NT2/D1 (cell line): ENCODE measurements at regions not wholly inside any gene's neighbourhood (a gene's known extent, or its start where the extent isn't known, plus 50 kb on each side); places are given as distances from the start of the nearest gene placed in this dataset.
"Not testable (repeated sequence)": the region's sequence is repeated elsewhere in the genome, so short reads cannot be mapped to it uniquely, and the experiment has no call there.

ENCODE experiments used
- DNase-seq: peaks from one replicate; pipeline ENCODE4 v3.0.0-alpha.2; 2011; ENCODE audit warnings: low read depth, low spot score
- H3K27me3 ChIP-seq: 2 replicates; pipeline ENCODE4 v1.6.0; 2011; ENCODE audit warnings: mild to moderate bottlenecking; ENCODE audit not compliant: insufficient read length, insufficient read depth
- H3K36me3 ChIP-seq: 2 replicates; pipeline ENCODE4 v1.6.1; 2011; ENCODE audit warnings: mild to moderate bottlenecking, low read length, mixed read lengths; ENCODE audit not compliant: insufficient read depth, insufficient read length
- H3K4me1 ChIP-seq: 2 replicates; pipeline ENCODE4 v1.5.1; 2011; ENCODE audit not compliant: insufficient read depth, insufficient read length
- H3K4me3 ChIP-seq: 2 replicates; pipeline ENCODE4 v1.5.1; 2011; ENCODE audit warnings: low read depth; ENCODE audit not compliant: insufficient read length
- H3K9ac ChIP-seq: 2 replicates; pipeline ENCODE4 v1.6.0; 2011; ENCODE audit warnings: low read depth; ENCODE audit not compliant: insufficient read length
- H3K9me3 ChIP-seq: 2 replicates; pipeline ENCODE4 v1.5.1; 2011; ENCODE audit warnings: mild to moderate bottlenecking, low read length; ENCODE audit not compliant: insufficient read depth
- SUZ12 ChIP-seq: IDR thresholded peaks from 2 replicates; pipeline ENCODE4 v1.6.1; 2011; ENCODE audit not compliant: insufficient read length, insufficient read depth; ENCODE audit errors: extremely low read depth
- YY1 ChIP-seq: IDR thresholded peaks from 2 replicates; pipeline ENCODE4 v1.6.1; 2011; ENCODE audit not compliant: insufficient read length, insufficient read depth
- ZNF274 ChIP-seq: IDR thresholded peaks from 2 replicates; pipeline ENCODE4 v1.6.1; 2011; ENCODE audit warnings: mild to moderate bottlenecking, low read depth, low read length

GRCh38 chr1:98546319-98546718 is 115.2 kb upstream of the SNX7 start:
- TF ChIP-seq ZNF274 = no peak
- TF ChIP-seq SUZ12 = no peak
- TF ChIP-seq YY1 = no peak
- Histone ChIP-seq H3K4me1 (no peaks in the 10 kb centered on the region), H3K9me3 (peaks cover 9% of the 10 kb centered on the region; the same call in 1 of the 2 replicates), H3K4me3 (no peak overlapping the region), H3K36me3 (no peaks in the 10 kb centered on the region), H3K9ac (no peak overlapping the region), H3K27me3 (no peaks in the 10 kb centered on the region)
- no peak for DNase-seq

GRCh38 chr1:98538106-98538505 is 123.4 kb upstream of the SNX7 start:
- H3K4me1 ChIP-seq = no peaks in the 10 kb centered on the region
- no peaks in the 10 kb centered on the region for H3K27me3 ChIP-seq
- no peak overlapping the region for H3K9ac ChIP-seq
- no peaks in the 10 kb centered on the region for H3K9me3 ChIP-seq
- H3K4me3 ChIP-seq = no peak overlapping the region
- DNase-seq = no peak
- no peaks in the 10 kb centered on the region for H3K36me3 ChIP-seq
- no peak for TF ChIP-seq ZNF274
- no peak for TF ChIP-seq YY1
- no peak for TF ChIP-seq SUZ12

- no peak for DNase-seq
- Histone ChIP-seq H3K27me3 (no peaks in the 10 kb centered on the region), H3K9ac (no peak overlapping the region), H3K4me3 (no peak overlapping the region), H3K4me1 (no peaks in the 10 kb centered on the region), H3K36me3 (no peaks in the 10 kb centered on the region), H3K9me3 (0 out of 2 replicates have a peak, but pooled peaks cover 5% of the 10 kb centered on the region)
- no peak for TF ChIP-seq ZNF274
- no peak for TF ChIP-seq YY1
- no peak for TF ChIP-seq SUZ12
Measured at GRCh38 chr1:98523256-98523655, 138.3 kb upstream of the SNX7 start.

- H3K36me3 ChIP-seq = no peaks in the 10 kb centered on the region
- H3K27me3 ChIP-seq = no peaks in the 10 kb centered on the region
- DNase-seq = no peak
- peaks cover 10% of the 10 kb centered on the region; the same call in 1 of the 2 replicates for H3K9me3 ChIP-seq
- no peak for TF ChIP-seq SUZ12
- no peak for TF ChIP-seq ZNF274
- no peak for TF ChIP-seq YY1
- H3K4me3 ChIP-seq = no peak overlapping the region
- H3K4me1 ChIP-seq = peaks cover 3% of the 10 kb centered on the region
- H3K9ac ChIP-seq = no peak overlapping the region
Measured at GRCh38 chr1:98516306-98516705, 145.2 kb upstream of the SNX7 start.

- H3K4me3 ChIP-seq = no peak overlapping the region
- no peak for TF ChIP-seq SUZ12
- TF ChIP-seq YY1 = no peak
- no peaks in the 10 kb centered on the region for H3K36me3 ChIP-seq
- H3K4me1 ChIP-seq = peaks cover 3% of the 10 kb centered on the region
- no peak overlapping the region for H3K9ac ChIP-seq
- H3K9me3 ChIP-seq = peaks cover 10% of the 10 kb centered on the region; the same call in 1 of the 2 replicates
- H3K27me3 ChIP-seq = no peaks in the 10 kb centered on the region
- DNase-seq = no peak
Measured at GRCh38 chr1:98515744-98516143, 145.8 kb upstream of the SNX7 start.

- H3K27me3 ChIP-seq, H3K4me3 ChIP-seq, H3K4me1 ChIP-seq, H3K9ac ChIP-seq, DNase-seq, H3K36me3 ChIP-seq: not testable (repeated sequence)
- peaks cover 12% of the 10 kb centered on the region; the same call in 1 of the 2 replicates for H3K9me3 ChIP-seq
Measured at GRCh38 chr1:98512216-98512615, 149.3 kb upstream of the SNX7 start.

GRCh38 chr1:98503771-98504170 is 157.8 kb upstream of the SNX7 start:
- H3K36me3 ChIP-seq = no peaks in the 10 kb centered on the region
- H3K4me3 ChIP-seq = no peak overlapping the region
- H3K9me3 ChIP-seq = peaks cover 29% of the 10 kb centered on the region; the same call in 1 of the 2 replicates
- no peaks in the 10 kb centered on the region for H3K4me1 ChIP-seq
- no peaks in the 10 kb centered on the region for H3K27me3 ChIP-seq
- TF ChIP-seq SUZ12 (no peak), YY1 (no peak), ZNF274 (no peak)
- H3K9ac ChIP-seq = no peak overlapping the region
- DNase-seq = no peak

- Histone ChIP-seq H3K4me3 (no peak overlapping the region), H3K27me3 (no peaks in the 10 kb centered on the region), H3K9me3 (peaks cover 34% of the 10 kb centered on the region; the same call in 1 of the 2 replicates)
Measured at GRCh38 chr1:98502937-98503336, 158.6 kb upstream of the SNX7 start.

More at GRCh38 chr1:98502937-98503336, 158.6 kb upstream of the SNX7 start:
- Histone ChIP-seq H3K36me3 (no peaks in the 10 kb centered on the region), H3K4me1 (no peaks in the 10 kb centered on the region), H3K9ac (no peak overlapping the region)
- DNase-seq = no peak
- no peak for TF ChIP-seq ZNF274
- no peak for TF ChIP-seq YY1
- no peak for TF ChIP-seq SUZ12
